Prostate gland (tissue), 2 donors: ENCODE measurements at regions not wholly inside any gene's neighbourhood (a gene's known extent, or its start where the extent isn't known, plus 50 kb on each side); places are given as distances from the start of the nearest gene placed in this dataset.

Experiments
- POLR2A ChIP-seq: fragments of 450-650 bp; IDR thresholded peaks from one replicate; pipeline ENCODE4 v1.6.1; 2016; ENCODE audit warnings: antibody characterized with exemption, mild to moderate bottlenecking
- TF ChIP-seq, protein P1 (sequence below), 4 experiments: fragments of 200-600 bp in 2 of 4; fragments of 450-650 bp in 2 of 4; sonication (generic) in 2 of 4; IDR thresholded peaks; 1 replicate in 3 of 4; 2 replicates in 1 of 4; pipeline ENCODE4 v1.5.1; 2016 to 2019; ENCODE audit warnings: antibody characterized with exemption in 4 of 4, mild to moderate bottlenecking in 2 of 4, moderate library complexity in 2 of 4

DNA sequence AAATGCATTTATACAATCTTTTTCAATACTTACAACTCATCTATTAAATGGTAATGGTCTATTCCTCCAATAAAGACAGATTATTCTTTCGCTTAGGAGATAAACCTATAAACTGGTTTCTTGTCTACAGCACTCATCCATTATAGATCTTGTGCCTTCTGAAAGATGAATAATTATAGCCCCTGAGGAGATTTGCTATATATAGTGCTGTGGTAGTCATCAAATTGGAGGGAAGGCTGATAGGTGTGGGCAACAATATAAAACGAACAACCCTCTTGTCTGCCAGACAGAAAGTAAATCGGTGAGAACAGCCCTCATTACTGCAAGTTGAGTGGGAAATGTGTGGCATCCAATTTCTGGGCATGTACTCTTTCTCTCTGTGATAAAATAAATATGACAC is 292.5 kb upstream of the CNR1 start:
- TF ChIP-seq, protein P1, sequence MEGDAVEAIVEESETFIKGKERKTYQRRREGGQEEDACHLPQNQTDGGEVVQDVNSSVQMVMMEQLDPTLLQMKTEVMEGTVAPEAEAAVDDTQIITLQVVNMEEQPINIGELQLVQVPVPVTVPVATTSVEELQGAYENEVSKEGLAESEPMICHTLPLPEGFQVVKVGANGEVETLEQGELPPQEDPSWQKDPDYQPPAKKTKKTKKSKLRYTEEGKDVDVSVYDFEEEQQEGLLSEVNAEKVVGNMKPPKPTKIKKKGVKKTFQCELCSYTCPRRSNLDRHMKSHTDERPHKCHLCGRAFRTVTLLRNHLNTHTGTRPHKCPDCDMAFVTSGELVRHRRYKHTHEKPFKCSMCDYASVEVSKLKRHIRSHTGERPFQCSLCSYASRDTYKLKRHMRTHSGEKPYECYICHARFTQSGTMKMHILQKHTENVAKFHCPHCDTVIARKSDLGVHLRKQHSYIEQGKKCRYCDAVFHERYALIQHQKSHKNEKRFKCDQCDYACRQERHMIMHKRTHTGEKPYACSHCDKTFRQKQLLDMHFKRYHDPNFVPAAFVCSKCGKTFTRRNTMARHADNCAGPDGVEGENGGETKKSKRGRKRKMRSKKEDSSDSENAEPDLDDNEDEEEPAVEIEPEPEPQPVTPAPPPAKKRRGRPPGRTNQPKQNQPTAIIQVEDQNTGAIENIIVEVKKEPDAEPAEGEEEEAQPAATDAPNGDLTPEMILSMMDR (IDR thresholded peaks at IDR 0.05): no peak
- TF ChIP-seq POLR2A: no peak
